Hematopoietic multipotent progenitor cell treated with erythropoietin and hydrocortisone succinate and interleukin-3 and kit ligand, for 6 days (in vitro differentiated cells): ENCODE measurements at regions not wholly inside any gene's neighbourhood (a gene's known extent, or its start where the extent isn't known, plus 50 kb on each side); places are given as distances from the start of the nearest gene placed in this dataset.
"Not testable (repeated sequence)": the region's sequence is repeated elsewhere in the genome, so short reads cannot be mapped to it uniquely, and the experiment has no call there.

Source experiments
- DNase-seq: peaks from one replicate; pipeline ENCODE4 v3.0.0-alpha.2; 2015

DNA sequence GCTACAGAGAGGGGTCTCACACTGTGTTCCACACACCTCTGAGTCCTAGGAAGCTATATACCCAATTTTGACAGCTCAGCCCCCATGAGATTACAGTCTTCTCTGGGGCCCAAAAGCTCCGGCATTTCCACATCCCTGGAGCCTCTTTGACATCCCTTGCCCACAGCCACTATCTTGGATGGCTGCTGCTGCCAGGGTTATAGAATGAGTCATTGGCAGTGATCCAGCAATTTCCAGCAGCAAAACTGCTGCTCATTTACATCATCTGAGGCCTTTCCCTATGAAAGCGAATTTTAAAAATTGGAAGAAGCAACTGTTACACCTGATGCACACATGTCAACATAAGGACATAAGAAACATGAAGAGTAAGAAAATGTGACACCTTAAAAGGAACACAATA lies 590.7 kb downstream of the MEI4 start:
- no peak for DNase-seq

DNA sequence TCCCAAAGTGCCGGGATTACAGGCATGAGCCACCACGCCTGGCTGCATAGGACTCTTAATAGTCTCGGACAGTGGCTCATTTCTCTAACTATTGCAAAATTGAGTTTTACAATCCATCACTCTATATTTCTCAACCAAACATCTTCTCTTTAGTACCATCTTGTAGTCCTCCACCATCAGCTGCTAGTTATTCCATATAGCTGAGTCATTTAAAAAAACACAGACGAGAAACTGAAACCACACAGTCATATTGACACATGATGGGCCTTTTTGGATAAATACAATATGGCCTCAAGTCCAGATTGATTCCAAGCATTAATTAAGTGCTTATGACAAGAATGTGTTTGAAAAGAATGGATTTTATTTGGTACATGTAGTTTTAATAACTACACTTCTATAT lies 599.1 kb downstream of the MEI4 start:
- DNase-seq, result no peak

DNA sequence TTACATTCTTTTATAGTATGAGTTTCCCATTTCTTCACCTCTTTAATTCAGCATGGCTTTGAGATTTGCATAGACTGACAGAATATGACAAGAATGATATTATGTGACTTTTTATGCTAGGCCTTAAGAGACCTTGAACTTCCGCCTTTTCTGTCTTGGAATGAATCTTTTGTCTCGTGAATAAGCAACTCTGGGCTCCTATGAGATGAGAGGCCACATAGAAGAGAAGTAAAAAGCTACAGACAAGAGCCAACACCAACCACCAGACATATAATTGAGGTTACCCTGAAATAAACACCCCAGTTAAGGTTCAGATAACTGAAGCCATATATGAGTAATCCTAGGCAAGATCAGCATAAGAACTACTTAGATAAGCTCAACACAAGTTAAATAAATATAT lies 600.8 kb downstream of the MEI4 start:
- no peak for DNase-seq

DNA sequence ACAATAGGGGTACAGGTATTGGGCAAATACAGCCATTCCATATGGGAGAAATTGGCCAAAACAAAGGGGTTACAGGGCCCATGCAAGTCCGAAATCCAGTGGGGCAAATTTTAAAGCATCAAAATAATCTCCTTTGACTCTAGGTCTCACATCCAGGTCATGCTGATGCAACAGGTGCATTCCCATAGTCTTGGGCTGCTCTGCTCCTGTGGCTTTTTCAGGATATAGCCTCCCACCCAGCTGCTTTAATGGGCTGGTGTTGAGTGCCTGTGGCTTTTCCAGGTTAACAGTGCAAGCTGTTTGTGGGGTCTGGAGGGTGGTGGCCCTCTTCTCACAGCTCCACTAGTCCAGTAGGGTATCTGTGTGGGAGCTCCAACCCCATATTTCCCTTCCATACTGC lies 607.1 kb downstream of the MEI4 start:
- no peak for DNase-seq

DNA sequence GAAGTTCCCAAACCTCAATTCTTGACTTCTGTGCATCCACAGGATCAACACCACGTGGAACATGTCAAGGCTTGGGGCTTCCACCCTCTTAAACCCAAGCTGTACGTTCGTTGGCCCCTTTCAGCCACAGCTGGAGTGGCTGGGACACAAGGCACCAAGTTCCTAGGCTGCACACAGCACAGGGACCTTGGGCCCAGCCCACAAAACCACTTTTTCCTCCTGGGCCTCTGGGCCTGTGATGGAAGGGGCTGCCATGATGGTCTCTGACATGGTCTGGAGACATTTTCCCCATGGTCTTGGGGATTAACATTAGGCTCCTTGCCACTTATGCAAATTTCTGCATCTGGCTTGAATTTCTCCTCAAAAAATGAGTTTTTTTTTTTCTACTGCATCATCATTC lies 606.9 kb upstream of the IRAK1BP1 start:
- not testable (repeated sequence) for DNase-seq

DNA sequence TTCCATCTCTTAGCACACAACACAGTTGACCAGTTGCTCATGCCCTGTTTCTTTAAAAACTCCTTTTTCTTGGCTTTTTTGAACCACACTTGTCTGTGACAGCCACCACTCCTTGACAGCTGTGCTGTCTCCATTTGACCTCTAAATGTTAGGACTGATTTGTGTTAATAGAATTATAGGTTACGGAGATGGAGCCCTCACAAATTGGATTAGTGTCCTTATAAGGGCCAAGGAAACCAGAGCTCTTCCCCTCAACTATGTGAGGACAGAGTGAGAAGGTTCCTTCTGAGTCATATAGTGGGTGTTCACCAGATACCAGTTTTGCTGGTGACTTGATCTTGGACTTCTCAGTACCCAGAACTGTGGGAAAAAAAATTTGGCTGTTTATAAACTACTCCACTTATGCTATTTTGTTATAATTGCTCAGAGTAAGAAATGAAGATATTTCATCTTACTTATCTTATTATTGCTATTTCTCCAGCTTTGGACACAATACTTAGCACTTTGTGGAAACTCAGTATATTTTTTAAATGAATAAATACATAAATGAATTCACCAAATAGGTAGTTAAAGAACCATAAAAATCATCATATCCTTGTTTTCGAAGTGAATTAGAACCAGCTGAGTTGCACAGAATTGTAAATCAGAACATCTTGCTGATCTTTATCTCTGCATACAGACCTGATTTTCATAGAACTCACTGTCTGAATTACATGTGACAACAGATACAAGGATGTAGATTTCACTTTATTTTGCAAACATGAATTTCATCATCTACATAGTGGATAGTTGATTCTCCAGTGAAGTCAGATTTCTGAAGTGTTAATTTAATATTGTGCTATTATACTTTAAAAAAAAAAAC lies 598.5 kb upstream of the IRAK1BP1 start:
- no peak for DNase-seq

DNA sequence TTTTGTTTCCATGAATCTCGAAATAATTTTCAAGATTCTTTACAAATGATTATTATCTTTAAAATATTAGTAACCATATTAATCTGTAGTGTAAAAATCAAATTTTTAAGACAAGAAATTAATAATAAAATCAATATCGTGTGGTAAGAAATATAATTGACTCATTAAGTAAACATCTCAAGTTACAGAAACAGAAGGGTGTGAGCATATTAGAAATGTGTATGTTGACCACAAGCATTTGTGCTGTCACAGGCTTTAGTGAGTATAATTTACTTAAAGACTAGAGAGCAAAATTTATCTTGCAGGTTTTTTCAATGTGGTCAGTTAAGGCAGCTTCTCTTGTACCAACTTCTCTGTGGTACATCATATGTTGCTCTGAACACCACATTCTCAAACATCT lies 566.5 kb upstream of the IRAK1BP1 start:
- DNase-seq, result no peak

DNA sequence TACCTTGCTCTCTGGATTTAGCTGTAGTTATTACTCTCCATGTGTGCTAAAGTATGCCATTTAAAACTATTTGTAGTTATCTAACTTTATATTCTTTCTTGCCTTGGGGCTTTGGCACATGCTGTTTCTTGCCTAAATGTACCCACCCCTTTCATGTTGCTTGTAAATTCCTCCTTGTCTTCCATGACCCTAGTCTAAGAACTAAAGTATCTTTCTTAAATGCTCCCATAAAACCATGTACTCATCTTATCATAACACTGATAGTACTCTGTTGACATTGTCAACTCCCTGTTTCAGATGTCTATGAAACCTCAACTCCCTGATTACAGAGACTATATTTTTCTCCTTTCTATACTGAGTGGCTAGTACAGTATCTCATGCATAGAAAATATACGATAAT lies 564.9 kb upstream of the IRAK1BP1 start:
- no peak for DNase-seq

DNA sequence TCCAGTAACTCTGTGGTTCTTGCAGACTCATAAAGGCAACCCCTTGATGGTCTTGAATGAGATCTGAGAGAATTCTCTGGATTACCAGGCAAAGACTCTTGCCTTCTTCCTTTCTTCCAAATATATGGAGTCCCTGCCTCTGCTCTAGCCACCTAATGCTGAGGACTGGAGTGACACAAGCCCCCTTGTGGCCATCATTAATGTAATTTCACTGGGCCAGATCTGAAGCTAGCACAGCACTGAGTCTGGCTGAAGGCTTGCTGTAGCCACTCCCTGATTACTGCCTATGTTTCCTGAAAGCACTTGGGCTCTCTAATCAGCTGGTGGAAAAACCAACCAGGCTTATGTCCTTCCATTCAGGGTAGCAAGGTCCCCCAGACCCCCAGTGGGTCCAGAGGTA lies 559.3 kb upstream of the IRAK1BP1 start:
- peak; percentile 19 for DNase-seq

DNA sequence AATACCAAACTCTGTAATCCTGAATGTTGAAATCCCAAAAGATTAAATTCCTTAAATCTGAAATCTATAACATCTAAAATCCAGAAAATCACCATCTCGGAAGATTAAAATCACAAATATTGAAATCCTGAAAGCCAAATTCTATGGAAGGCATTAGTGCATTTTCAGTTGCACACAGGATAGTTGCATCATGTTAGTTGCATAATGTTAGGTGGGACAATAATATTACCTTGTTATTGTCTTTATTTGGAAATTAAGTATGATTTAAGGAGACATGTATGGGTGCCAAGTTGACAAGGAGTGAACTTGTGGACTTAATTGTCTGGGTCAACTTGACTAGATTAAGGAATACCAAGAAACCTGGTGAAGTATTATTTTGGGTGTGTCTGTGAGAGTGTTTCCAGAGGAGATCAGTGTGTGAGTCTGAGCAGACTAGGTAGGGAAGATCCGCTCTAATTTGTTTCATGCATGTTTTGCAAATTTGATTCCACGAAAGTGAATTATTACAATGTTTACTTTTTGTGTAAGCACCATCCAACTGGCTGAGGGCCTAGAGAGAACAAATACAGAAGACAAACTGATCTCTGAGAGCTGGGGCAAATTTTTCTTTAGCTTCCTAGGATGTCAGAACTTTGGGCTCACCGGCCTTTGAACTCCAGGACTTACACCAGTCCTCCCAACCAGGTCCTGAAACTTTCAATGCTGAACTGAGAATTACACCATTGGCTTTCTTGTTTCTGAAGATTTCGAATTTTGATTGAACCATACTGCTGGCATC lies 545.1 kb upstream of the IRAK1BP1 start:
- DNase-seq, result no peak

DNA sequence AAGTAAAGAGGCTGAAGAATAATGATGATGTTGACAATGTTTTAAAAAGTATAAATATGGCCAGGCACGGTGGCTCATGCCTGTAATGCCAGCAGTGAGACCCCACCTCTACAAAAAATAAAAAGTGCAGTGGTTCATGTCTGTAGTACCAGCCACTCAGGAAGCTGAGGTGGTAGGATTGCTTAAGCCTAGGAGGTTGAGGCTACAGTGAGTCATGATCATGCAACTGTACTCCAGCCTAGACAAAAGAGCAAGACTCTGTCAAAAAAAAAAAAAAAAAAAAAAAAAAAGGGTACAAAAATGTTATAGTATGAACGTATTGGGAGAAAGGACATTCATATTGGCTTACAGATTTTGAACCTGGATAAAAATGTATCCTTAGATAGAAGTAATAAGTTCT lies 543.1 kb upstream of the IRAK1BP1 start:
- DNase-seq, result no peak

DNA sequence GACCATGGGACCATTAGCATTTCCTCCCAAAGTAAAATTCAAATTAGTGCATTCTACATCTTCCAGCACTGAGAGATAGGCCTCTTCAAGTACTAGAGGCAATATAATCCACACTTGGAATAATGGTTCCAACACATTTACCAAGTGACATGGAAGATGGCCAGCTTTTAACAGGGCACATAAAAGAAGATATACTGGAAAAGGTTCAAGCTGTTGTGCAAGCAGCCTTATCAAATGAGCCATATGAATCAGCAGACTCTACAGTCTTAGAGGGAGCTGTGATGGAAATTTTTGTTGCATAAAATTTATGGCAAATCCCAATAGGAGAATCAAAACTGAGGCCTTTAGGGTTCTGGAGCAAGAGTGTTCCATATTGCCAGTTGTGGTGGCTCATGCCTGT lies 526.6 kb upstream of the IRAK1BP1 start:
- no peak for DNase-seq

DNA sequence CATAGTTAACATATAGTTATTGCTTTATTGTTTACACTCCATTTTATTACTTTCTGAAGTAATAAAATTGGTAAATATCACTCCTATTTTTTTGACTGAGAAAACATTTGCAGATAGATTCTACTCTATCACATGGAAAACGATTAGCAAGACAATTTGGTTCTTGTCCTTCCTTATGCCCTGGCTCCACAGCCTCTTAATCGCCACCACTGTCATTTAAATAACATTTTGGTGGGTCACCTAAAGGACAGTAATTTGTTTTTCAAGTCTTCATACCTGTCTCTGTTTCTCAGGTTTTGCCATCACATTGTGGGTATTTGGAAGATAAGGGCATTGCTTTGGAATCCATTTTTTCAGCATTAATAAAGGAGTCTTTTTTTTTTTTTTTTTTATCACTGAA lies 521.5 kb upstream of the IRAK1BP1 start:
- DNase-seq, result no peak

DNA sequence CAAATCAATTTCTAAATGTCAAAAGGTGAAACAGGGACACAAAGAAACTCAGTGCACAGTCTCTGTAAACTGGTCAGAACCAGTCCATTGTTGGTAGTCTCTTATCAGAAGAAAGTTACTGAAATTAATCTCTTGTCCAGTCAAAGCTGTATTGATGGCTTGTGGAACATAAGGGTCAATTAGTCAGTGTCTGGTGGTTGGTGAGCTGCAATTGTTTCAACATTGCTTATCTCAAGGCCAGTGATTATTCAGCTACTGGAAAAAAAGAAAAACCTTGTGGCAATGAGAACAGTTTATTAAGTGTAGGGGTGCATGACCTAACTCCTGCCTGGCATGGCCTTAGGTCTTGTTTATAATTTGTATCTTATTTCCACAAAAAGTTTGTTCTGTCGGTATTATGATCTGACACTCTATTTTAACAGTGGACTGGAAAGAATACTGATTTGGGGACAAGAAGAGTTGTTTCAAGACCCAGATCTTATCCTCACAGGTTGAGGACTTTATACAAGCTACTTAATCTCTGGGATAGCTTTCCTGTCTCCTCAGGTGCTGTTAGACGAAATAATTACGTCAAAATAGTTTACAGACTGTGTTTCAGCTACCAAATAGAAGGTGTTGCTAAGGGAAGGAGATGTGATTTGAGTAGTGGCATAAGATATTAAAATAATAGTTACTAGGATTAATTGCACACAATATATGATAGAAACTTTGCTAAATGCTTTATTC lies 520.0 kb upstream of the IRAK1BP1 start:
- no peak for DNase-seq

DNA sequence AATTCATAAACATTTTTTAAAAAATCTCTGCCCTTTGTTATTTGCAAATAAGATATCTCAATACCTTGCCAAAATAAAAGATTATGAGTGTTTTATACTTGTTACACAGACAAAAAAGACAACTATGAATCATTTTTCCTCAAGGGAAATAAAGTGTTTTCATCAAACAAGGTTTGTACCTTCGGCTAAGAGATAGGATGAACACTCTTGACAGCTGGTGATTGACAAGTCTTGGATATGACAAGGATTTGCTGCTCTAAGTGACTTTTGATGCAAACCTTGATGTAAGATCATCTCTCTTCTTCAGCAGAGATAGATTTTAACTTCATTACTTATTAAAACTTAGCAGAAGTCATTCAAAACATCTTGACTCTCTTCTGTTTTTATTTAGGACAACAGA lies 514.3 kb upstream of the IRAK1BP1 start:
- DNase-seq, result no peak

DNA sequence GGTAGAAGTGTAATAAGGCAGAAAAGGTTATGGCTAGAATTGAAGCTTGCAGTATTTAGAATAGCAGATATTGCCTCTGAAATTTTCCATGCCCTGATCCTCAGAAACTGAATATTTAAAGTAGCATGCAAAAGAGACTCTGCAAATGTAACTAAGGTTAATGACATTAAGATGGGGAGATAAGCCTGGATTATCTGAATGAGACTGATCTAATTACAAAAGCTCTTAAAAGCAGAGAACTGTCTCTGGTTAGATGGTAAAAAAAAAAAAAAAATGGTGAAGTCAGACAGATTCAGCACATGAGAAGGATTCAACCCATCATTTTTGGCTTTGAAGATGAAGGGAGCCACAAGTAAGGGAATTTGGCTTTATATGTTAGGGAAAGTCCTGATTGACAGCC lies 503.7 kb upstream of the IRAK1BP1 start:
- DNase-seq, result no peak

DNA sequence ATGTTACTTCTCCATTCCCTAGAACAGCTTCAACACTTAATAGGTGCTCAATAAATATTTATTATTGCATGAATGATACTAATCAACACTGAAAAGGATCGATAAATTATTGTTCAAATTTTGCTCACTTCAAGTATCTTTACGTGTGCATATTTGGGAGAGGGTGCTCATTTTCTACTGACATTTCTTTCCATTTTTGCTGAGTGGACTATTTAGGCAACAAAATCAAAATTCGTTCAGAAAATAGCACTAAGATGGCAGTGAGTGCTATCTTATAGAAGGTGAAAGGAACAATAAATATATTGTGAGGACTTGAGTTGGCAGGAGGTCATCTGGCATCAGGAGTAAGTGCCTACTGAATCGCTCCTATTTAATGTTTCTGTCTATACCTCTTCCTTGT lies 501.9 kb upstream of the IRAK1BP1 start:
- DNase-seq, result no peak

DNA sequence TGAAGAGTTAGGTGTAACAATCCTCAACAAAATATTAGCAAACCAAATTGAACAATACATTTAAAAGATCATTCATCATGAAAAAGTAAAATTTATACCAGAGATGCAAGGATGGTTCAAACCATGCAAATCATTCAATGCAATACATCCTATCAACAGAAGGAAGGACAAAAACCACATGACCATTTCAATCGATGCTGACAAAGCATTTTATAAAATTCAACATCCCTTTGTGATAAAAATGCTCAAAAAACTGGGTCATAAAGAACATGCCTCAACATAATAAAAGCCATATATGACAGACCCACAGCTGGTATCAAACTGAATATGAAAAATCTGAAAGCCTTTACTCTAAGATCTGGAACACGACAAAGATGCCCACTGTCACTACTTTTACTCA lies 490.3 kb upstream of the IRAK1BP1 start:
- DNase-seq, result no peak

DNA sequence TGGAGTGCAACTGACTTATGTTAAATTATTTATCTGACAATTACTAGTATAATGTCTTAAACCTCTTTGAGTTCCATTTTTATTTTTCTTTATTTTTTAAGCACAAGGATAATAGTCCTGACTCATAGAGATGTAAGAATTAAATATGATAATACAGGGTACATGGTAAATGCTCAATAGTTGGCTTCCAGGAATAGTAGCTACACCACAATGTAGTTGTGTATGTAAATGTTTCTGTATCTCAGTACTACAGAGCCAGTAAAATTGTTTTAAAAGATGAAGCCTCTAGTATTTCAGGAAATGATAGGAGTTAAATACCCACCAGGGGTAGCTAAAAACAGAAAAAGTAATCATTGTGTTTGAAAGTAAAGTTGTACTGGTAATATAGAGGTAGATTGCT lies 487.4 kb upstream of the IRAK1BP1 start:
- no peak for DNase-seq

DNA sequence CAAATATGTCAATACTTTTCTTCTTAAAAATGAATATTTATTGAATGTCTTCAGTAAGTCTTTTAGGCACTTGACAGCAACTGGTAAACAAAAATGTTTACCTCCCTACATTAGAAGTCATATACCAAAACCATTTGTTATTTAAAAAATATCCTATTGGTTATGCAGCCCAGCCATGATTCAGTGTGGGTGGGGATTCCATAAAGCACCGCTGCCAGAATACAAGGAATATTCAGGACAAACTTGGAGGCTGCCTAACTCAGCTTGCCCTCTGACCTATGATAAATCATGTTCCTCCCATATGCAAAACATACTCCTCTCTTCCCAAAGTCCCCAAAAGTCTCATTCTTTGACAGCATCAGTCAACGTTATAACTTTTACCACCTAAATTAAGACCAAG lies 486.8 kb upstream of the IRAK1BP1 start:
- DNase-seq, result no peak

DNA sequence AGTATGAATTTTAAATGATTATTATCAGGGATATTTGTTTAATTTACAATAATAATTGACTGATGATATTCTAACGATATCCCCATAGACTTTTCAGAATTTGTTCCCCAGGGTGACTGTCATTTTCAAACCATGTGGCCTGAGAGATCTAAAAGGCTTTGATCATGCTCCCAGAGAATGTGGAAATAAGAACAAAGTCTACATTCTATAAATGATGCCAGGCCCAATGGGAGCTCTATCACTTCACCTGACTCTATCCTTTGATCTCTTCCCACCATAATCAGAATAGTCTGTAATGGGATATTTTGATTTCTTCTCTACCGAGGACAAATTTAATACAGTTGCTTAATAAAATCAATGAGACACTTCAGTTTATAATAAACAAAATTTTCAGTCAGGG lies 483.4 kb upstream of the IRAK1BP1 start:
- no peak for DNase-seq

DNA sequence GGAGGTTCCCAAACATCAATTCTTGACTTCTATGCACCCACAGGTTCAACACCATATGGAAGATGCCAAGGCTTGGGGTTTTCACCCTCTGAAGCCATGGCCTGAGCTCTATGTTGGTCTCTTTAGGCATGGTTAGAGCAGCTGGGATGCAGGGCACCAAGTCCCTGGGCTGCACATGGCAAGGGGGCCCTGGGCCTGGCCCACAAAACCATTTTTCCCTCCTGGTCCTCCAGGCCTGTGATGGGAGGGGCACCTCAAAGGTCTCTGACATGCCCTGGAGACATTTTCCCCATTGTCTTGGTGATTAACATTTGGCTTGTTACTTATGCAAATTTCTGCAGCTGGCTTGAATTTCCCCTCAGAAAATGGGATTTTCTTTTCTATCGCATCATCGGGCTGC lies 480.5 kb upstream of the IRAK1BP1 start:
- not testable (repeated sequence) for DNase-seq

DNA sequence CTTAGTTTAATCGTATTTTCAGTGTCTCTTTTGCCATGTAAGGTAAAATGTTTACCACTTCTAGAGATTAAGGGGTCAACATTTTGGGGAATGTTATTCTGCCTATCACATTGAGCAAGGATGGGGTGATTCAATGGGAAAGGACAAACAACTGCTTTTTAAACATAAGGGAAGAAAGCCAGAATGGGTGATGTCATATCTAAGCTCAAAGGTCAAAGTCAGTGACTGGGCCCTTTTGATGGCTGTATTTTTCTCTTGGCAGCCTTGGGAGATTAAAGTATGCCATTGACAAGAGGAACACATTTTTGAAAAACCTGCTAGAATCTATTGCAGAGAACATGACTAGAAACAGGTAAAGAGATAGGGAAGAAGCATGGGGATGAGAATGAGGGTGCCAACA lies 477.3 kb upstream of the IRAK1BP1 start:
- DNase-seq, result no peak

DNA sequence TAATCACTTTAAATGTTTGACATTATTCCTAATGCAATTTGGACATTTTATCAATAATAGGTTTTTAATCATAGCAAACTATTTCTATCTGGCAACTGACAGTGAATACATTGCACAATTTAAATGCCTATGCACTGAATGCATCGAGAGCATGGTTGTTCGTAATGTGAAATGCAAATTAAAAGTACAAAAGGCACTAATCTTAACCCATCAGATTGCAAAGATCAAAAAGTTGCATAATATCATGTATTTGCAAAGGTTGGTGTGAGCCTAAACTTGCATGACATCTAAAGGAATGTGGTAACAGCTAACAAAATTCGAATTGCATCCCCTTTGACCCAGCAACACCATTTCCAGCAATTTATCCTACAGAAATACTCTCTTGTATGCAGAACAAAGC lies 469.9 kb upstream of the IRAK1BP1 start:
- DNase-seq, result no peak
